GM12878 (cell line): ENCODE measurements at regions not wholly inside any gene's neighbourhood (a gene's known extent, or its start where the extent isn't known, plus 50 kb on each side); places are given as distances from the start of the nearest gene placed in this dataset.
A peak's percentile ranks its signal among the peaks of the same experiment; 100 is the strongest.

Experiments
- ATAC-seq: fragments of 200-7000 bp; cut with Tn5 transposase; 3 replicates; pipeline ENCODE4 v1.9.1; 2020; ENCODE audit warnings: mild to moderate bottlenecking, moderate library complexity
- BruUV-seq: library from RNA; stranded (reverse); fragments of 400-500 nt; replicated peaks from 2 replicates; lab custom pipeline; 2021; lab: Mats Ljungman, UMichigan
- CTCF ChIA-PET: fragments of 300-600 bp; sonication (Branson Sonifier 250); formaldehyde crosslinking; extraction: SDS; loops from one replicate; lab custom pipeline; 2021; ENCODE audit warnings: inconsistent platforms; lab: Yijun Ruan, JAX
- POLR2A ChIA-PET: fragments of 350-600 bp; formaldehyde crosslinking; extraction: SDS; loops from one replicate; lab custom pipeline; 2021; ENCODE audit warnings: inconsistent platforms; lab: Charles Lee
- RAD21 ChIA-PET: fragments of 300-600 bp; sonication (Branson Sonifier 250); formaldehyde crosslinking; loops from one replicate; lab custom pipeline; 2023; ENCODE audit warnings: antibody characterized with exemption; ENCODE audit not compliant: unreplicated experiment; lab: Charles Lee
- SMC1A ChIA-PET: fragments of 300-600 bp; sonication (Branson Sonifier 250); formaldehyde crosslinking; loops from one replicate; lab custom pipeline; 2023; ENCODE audit not compliant: unreplicated experiment, uncharacterized antibody; lab: Charles Lee
- DNase-seq: peaks from one replicate; pipeline ENCODE4 v3.0.0-alpha.2; 2011; ENCODE audit warnings: low read depth, low spot score
- FAIRE-seq: peaks from 3 replicates; lab custom pipeline; 2011; peaks lifted over from hg19 to GRCh38; lab: Jason Lieb, UNC
- H2AFZ ChIP-seq: 2 replicates; pipeline ENCODE4 v1.6.0; 2011; ENCODE audit warnings: low read depth, low read length, control low read depth; ENCODE audit not compliant: control insufficient read depth
- H3K27ac ChIP-seq: 2 replicates; pipeline ENCODE4 v1.5.1; 2011; ENCODE audit warnings: control low read depth; ENCODE audit not compliant: control insufficient read depth, insufficient read depth
- H3K27me3 ChIP-seq, 2 experiments: replicated peaks in 1 of 2; 2 replicates each; pipeline versions ENCODE4 v1.6.0 to v1.6.1; 2011; ENCODE audit warnings: low read length in 1 of 2; ENCODE audit not compliant: control insufficient read depth in 2 of 2, insufficient read depth in 2 of 2
- H3K36me3 ChIP-seq, 2 experiments: 2 replicates each; pipeline ENCODE4 v1.5.1; 2011; ENCODE audit warnings: low read length in 1 of 2; ENCODE audit not compliant: control insufficient read depth in 2 of 2, insufficient read depth in 2 of 2
- H3K4me1 ChIP-seq: 2 replicates; pipeline ENCODE4 v1.6.1; 2011; ENCODE audit warnings: mild to moderate bottlenecking, low read length, moderate library complexity, mixed read lengths; ENCODE audit not compliant: control insufficient read depth, insufficient read depth
- H3K4me2 ChIP-seq: 2 replicates; pipeline ENCODE4 v1.6.0; 2011; ENCODE audit warnings: control low read depth; ENCODE audit not compliant: control insufficient read depth, insufficient read depth
- H3K4me3 ChIP-seq: fragments of 200-600 bp; sonication (generic); 2 replicates; pipeline ENCODE4 v1.5.1; 2016
- H3K79me2 ChIP-seq: 2 replicates; pipeline ENCODE4 v1.6.0; 2011; ENCODE audit warnings: low read length; ENCODE audit not compliant: control insufficient read depth, insufficient read depth
- H3K9ac ChIP-seq: 2 replicates; pipeline ENCODE4 v1.8.0; 2011; ENCODE audit warnings: low read length, control low read depth, mixed read lengths; ENCODE audit not compliant: control insufficient read depth, insufficient read depth
- H3K9me3 ChIP-seq: replicated peaks from 3 replicates; pipeline ENCODE4 v1.5.1; 2011; ENCODE audit warnings: mild to moderate bottlenecking, low read length; ENCODE audit not compliant: control insufficient read depth, insufficient read depth
- H4K20me1 ChIP-seq: 2 replicates; pipeline ENCODE4 v1.6.0; 2011; ENCODE audit not compliant: control insufficient read depth, insufficient read depth
- ASH2L ChIP-seq: fragments of 300-600, 200-600 bp; sonication (generic); IDR thresholded peaks from 2 replicates; pipeline ENCODE4 v1.6.1; 2017; ENCODE audit warnings: low read depth, mild to moderate bottlenecking, borderline replicate concordance
- BCL11A ChIP-seq: IDR thresholded peaks from 2 replicates; pipeline ENCODE4 v1.6.1; 2011; ENCODE audit warnings: low read depth, low read length
- EP300 ChIP-seq, 2 experiments: fragments of 150-350 bp in 1 of 2; IDR thresholded peaks; 2 replicates each; pipeline ENCODE4 v1.6.1; 2011 to 2012; ENCODE audit warnings: low read depth in 2 of 2, low read length in 2 of 2, borderline replicate concordance in 1 of 2, improper control_type of control experiment in 1 of 2, inconsistent platforms in 1 of 2; ENCODE audit not compliant: control insufficient read depth in 1 of 2
- HDGF ChIP-seq: fragments of 450-650 bp; IDR thresholded peaks from 2 replicates; pipeline ENCODE4 v1.6.1; 2016; ENCODE audit warnings: antibody characterized with exemption
- MEF2A ChIP-seq: IDR thresholded peaks from 2 replicates; pipeline ENCODE4 v1.6.1; 2011; ENCODE audit warnings: low read depth, mild to moderate bottlenecking, low read length, moderate library complexity; ENCODE audit not compliant: insufficient read depth
- MXI1 ChIP-seq: fragments of 150-350 bp; IDR thresholded peaks from 2 replicates; pipeline ENCODE4 v1.6.1; 2011; ENCODE audit warnings: low read depth, mild to moderate bottlenecking, inconsistent platforms, low read length, improper control_type of control experiment
- MYC ChIP-seq: IDR thresholded peaks from 2 replicates; pipeline ENCODE4 v1.6.1; 2011; ENCODE audit warnings: mild to moderate bottlenecking, low read length, moderate library complexity, inconsistent platforms; ENCODE audit not compliant: insufficient read depth, insufficient replicate concordance, insufficient read length, severe bottlenecking
- POLR2A ChIP-seq: IDR thresholded peaks from 2 replicates; pipeline ENCODE4 v1.6.1; 2011; ENCODE audit warnings: low read depth, mild to moderate bottlenecking, low read length
- RAD21 ChIP-seq: IDR thresholded peaks from 2 replicates; pipeline ENCODE4 v1.6.1; 2011; ENCODE audit warnings: mild to moderate bottlenecking, low read depth, low read length, moderate library complexity; ENCODE audit not compliant: insufficient read depth
- TCF7 ChIP-seq: IDR thresholded peaks from 2 replicates; pipeline ENCODE4 v1.6.1; 2014; ENCODE audit warnings: antibody characterized with exemption, borderline replicate concordance
- YBX1 ChIP-seq: fragments of 450-650 bp; IDR thresholded peaks from 2 replicates; pipeline ENCODE4 v1.6.1; 2016; ENCODE audit warnings: antibody characterized with exemption
- ZNF217 ChIP-seq: fragments of 450-650 bp; IDR thresholded peaks from 2 replicates; pipeline ENCODE4 v1.6.1; 2017; ENCODE audit warnings: antibody characterized with exemption, mild to moderate bottlenecking
- WGBS: methylation state at CpG from one replicate; pipeline ENCODE4 v1.1.6; 2016; ENCODE audit warnings: low lambda C conversion rate; ENCODE audit not compliant: insufficient replicate concordance, insufficient coverage; ENCODE audit errors: missing lambda C conversion rate; 5-methylcytosine and 5-hydroxymethylcytosine counted together
- in situ Hi-C: fragments of 300-500 bp; cut with MboI; formaldehyde crosslinking; loops from 9 replicates; pipeline ENCODE4 v1.14.3; 2018; ENCODE audit warnings: mixed read lengths
- intact Hi-C: fragments of 100-400 bp; cut with micrococcal nuclease; formaldehyde crosslinking; loops from one replicate; pipeline ENCODE4 v1.14.2; 2022; ENCODE audit not compliant: unreplicated experiment
- TF ChIP-seq, protein P1 (sequence below): fragments of 450-650 bp; IDR thresholded peaks from 2 replicates; pipeline ENCODE4 v1.6.1; 2017; ENCODE audit warnings: mild to moderate bottlenecking, moderate library complexity
- TF ChIP-seq, protein P2 (sequence below), 3 experiments: IDR thresholded peaks in 2 of 3; conservative IDR thresholded peaks in 1 of 3; 2 replicates each; pipeline ENCODE4 v1.5.1; 2011; ENCODE audit warnings: low read depth in 3 of 3, low read length in 3 of 3, mild to moderate bottlenecking in 3 of 3, control low read depth in 2 of 3, moderate library complexity in 2 of 3, inconsistent platforms in 1 of 3, mixed read lengths in 1 of 3; ENCODE audit not compliant: control insufficient read depth in 2 of 3, insufficient read depth in 1 of 3; ENCODE audit errors: extremely low read depth in 1 of 3

DNA sequence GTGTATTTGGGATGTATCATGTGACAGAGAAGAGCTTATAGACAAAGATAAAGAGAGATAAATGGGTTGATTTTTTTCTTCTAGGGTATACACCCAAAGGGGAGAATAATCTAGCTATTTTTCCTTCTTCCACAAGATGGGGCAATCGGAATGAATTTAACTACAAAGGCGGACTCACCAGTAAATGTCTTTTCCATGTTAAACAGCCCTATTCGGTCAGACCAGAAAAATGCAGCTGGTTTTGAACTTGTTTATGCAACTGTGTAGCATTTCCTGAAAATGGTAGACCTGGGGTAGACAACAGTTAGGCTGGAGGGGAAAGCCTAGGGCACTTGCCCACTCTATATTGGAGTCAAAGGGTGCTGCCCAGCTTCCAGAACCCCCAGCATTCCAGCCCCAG is 477.1 kb downstream of the TOX3 start (continued):
- TF ChIP-seq YBX1, result no peak
- no peak for TF ChIP-seq MXI1
- TF ChIP-seq HDGF, result no peak
- no peak for TF ChIP-seq BCL11A
- TF ChIP-seq MEF2A, result no peak
- no peak for TF ChIP-seq MYC
- TF ChIP-seq TCF7, result no peak
- no peak for TF ChIP-seq ASH2L
- no peak for TF ChIP-seq EP300 (IDR thresholded peaks at IDR 0.05; ENCODE audit: borderline replicate concordance in 1 of 2, control insufficient read depth in 1 of 2, low read depth in 2 of 2, low read length in 2 of 2)
- TF ChIP-seq ZNF217, result no peak
- no peak for TF ChIP-seq POLR2A

DNA sequence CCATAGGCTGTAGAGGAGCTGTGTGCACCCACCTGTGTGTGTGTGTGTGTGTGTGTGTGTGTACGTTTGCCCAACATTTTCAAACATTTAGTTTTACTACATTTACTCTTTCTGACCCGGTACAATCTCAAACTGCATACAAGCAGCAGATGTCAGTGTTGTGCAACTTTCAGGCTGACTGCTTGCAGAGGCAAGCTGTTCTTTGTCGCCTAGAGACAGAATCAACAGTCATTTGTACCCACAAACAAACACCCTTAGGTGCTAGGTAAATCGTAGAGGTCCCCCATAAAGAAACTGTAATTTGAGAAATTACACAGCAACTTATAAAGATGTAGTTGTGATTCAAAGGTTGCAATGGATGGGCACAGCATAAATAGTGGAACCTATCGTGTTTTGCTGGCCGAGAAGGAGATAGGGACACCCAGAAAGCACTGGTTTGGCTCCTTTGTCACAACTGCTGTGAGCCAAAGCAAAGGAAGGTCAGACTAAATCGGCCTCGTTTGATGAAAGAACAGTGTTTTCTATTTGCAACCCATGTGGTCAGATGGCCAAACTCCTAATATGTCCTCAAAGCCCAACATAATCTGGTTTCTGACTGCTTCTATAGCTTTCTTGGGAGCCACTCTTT is 478.4 kb downstream of the TOX3 start:
- no peaks in the 10 kb centered on the region for H3K27me3 ChIP-seq
- H3K4me3 ChIP-seq, result no peak overlapping the region
- H3K79me2 ChIP-seq, result no peaks in the 10 kb centered on the region
- no TSS peak for BruUV-seq
- TF ChIP-seq RAD21, result 0 out of 2 replicates have a peak, but pooled peaks have one; percentile 16
- TF ChIP-seq, protein P1, sequence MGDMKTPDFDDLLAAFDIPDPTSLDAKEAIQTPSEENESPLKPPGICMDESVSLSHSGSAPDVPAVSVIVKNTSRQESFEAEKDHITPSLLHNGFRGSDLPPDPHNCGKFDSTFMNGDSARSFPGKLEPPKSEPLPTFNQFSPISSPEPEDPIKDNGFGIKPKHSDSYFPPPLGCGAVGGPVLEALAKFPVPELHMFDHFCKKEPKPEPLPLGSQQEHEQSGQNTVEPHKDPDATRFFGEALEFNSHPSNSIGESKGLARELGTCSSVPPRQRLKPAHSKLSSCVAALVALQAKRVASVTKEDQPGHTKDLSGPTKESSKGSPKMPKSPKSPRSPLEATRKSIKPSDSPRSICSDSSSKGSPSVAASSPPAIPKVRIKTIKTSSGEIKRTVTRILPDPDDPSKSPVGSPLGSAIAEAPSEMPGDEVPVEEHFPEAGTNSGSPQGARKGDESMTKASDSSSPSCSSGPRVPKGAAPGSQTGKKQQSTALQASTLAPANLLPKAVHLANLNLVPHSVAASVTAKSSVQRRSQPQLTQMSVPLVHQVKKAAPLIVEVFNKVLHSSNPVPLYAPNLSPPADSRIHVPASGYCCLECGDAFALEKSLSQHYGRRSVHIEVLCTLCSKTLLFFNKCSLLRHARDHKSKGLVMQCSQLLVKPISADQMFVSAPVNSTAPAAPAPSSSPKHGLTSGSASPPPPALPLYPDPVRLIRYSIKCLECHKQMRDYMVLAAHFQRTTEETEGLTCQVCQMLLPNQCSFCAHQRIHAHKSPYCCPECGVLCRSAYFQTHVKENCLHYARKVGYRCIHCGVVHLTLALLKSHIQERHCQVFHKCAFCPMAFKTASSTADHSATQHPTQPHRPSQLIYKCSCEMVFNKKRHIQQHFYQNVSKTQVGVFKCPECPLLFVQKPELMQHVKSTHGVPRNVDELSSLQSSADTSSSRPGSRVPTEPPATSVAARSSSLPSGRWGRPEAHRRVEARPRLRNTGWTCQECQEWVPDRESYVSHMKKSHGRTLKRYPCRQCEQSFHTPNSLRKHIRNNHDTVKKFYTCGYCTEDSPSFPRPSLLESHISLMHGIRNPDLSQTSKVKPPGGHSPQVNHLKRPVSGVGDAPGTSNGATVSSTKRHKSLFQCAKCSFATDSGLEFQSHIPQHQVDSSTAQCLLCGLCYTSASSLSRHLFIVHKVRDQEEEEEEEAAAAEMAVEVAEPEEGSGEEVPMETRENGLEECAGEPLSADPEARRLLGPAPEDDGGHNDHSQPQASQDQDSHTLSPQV, result no peak
- TF ChIP-seq, protein P2, sequence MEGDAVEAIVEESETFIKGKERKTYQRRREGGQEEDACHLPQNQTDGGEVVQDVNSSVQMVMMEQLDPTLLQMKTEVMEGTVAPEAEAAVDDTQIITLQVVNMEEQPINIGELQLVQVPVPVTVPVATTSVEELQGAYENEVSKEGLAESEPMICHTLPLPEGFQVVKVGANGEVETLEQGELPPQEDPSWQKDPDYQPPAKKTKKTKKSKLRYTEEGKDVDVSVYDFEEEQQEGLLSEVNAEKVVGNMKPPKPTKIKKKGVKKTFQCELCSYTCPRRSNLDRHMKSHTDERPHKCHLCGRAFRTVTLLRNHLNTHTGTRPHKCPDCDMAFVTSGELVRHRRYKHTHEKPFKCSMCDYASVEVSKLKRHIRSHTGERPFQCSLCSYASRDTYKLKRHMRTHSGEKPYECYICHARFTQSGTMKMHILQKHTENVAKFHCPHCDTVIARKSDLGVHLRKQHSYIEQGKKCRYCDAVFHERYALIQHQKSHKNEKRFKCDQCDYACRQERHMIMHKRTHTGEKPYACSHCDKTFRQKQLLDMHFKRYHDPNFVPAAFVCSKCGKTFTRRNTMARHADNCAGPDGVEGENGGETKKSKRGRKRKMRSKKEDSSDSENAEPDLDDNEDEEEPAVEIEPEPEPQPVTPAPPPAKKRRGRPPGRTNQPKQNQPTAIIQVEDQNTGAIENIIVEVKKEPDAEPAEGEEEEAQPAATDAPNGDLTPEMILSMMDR (IDR thresholded peaks at IDR 0.05 in 2 of 3, conservative IDR thresholded peaks at IDR 0.05 in 1 of 3; ENCODE audit: control insufficient read depth in 2 of 3, extremely low read depth in 1 of 3, insufficient read depth in 1 of 3, low read depth in 3 of 3, low read length in 3 of 3), result peak in 1 of 3 experiments; percentile 25; a peak in 1 of 6 replicates
- H3K4me1 ChIP-seq, result no peaks in the 10 kb centered on the region
- intact Hi-C loops, result loop anchor here (2.0 kb wide), 2 partner anchors 844 to 954 kb away; no protein-coding TSS in a partner anchor
- ChIA-PET POLR2A (no interaction called here), SMC1A (interaction anchor here (1.6 to 1.9 kb wide), 2 partner anchors 843 to 954 kb away, joined by 5 to 15 read pairs; no protein-coding TSS in a partner anchor), RAD21 (no interaction called here), CTCF (interaction anchor here (1.6 to 4.3 kb wide), 4 partner anchors 123 to 954 kb away, joined by 3 to 28 read pairs (median 8); no protein-coding TSS in a partner anchor)
- no peaks in the 10 kb centered on the region for H3K9me3 ChIP-seq
- no peaks in the 10 kb centered on the region for H4K20me1 ChIP-seq
- H3K36me3 ChIP-seq, result no peaks in the 10 kb centered on the region
- DNase-seq, result no peak
- in situ Hi-C loops, result no loop called here
- under 1% methylated on average over 8 of the region's 8 CpGs for WGBS
- peak; percentile 46 for ATAC-seq
- FAIRE-seq, result no peak
- no peak overlapping the region for H3K4me2 ChIP-seq
- no peak overlapping the region for H3K27ac ChIP-seq
- no peak overlapping the region for H3K9ac ChIP-seq
- no peak overlapping the region for H2AFZ ChIP-seq
